ENCODE measurements at regions not wholly inside any gene's neighbourhood (a gene's known extent, or its start where the extent isn't known, plus 50 kb on each side); places are given as distances from the start of the nearest gene placed in this dataset.

- no peak overlapping the region for H3K4me3 ChIP-seq (replicated peaks; ENCODE audit: low read depth, low read length)
- DNase-seq (ENCODE audit: low read depth): no peak
- TF ChIP-seq CTCF (IDR thresholded peaks at IDR 0.05; ENCODE audit: low read length, missing control alignments): no peak
Observed at GRCh38 chr15:91779960-91780359, 73.5 kb upstream of the SLCO3A1 start.

GRCh38 chr15:91780387-91780786 lies 73.1 kb upstream of the SLCO3A1 start:
- TF ChIP-seq CTCF (IDR thresholded peaks at IDR 0.05; ENCODE audit: low read length, missing control alignments): no peak
- no peak overlapping the region for H3K4me3 ChIP-seq (replicated peaks; ENCODE audit: low read depth, low read length)
- DNase-seq (ENCODE audit: low read depth): no peak

GRCh38 chr15:91782221-91782620 lies 71.3 kb upstream of the SLCO3A1 start:
- DNase-seq (ENCODE audit: low read depth): no peak
- H3K4me3 ChIP-seq (replicated peaks; ENCODE audit: low read depth, low read length): no peak overlapping the region
- no peak for TF ChIP-seq CTCF (IDR thresholded peaks at IDR 0.05; ENCODE audit: low read length, missing control alignments)

- DNase-seq (ENCODE audit: low read depth): no peak
- no peak for TF ChIP-seq CTCF (IDR thresholded peaks at IDR 0.05; ENCODE audit: low read length, missing control alignments)
- no peak overlapping the region for H3K4me3 ChIP-seq (replicated peaks; ENCODE audit: low read depth, low read length)
Observed at GRCh38 chr15:91783008-91783407, 70.5 kb upstream of the SLCO3A1 start.

GRCh38 chr15:91783451-91783850 lies 70.1 kb upstream of the SLCO3A1 start:
- no peak for DNase-seq (ENCODE audit: low read depth)
- no peak overlapping the region for H3K4me3 ChIP-seq (replicated peaks; ENCODE audit: low read depth, low read length)
- no peak for TF ChIP-seq CTCF (IDR thresholded peaks at IDR 0.05; ENCODE audit: low read length, missing control alignments)

GRCh38 chr15:91784973-91785709 lies 68.4 kb upstream of the SLCO3A1 start:
- no peak overlapping the region for H3K4me3 ChIP-seq (replicated peaks; ENCODE audit: low read depth, low read length)
- no peak for DNase-seq (ENCODE audit: low read depth)
- no peak for TF ChIP-seq CTCF (IDR thresholded peaks at IDR 0.05; ENCODE audit: low read length, missing control alignments)

- no peak for DNase-seq (ENCODE audit: low read depth)
- no peak for TF ChIP-seq CTCF (IDR thresholded peaks at IDR 0.05; ENCODE audit: low read length, missing control alignments)
- H3K4me3 ChIP-seq (replicated peaks; ENCODE audit: low read depth, low read length): no peak overlapping the region
Observed at GRCh38 chr15:91787198-91787597, 66.3 kb upstream of the SLCO3A1 start.

All from fibroblast of pulmonary artery (primary cell).